ENCODE measurements at regions not wholly inside any gene's neighbourhood (a gene's known extent, or its start where the extent isn't known, plus 50 kb on each side); places are given as distances from the start of the nearest gene placed in this dataset.

GRCh38 chr7:53303781-53304180, 268.3 kb downstream of the POM121L12 start:
- H3K4me3 ChIP-seq = no peak overlapping the region
- no peak for ATAC-seq
- ChIA-PET POLR2A (no interaction called here), CTCF (no interaction called here)
- H3K4me2 ChIP-seq = no peak overlapping the region
- WGBS (ENCODE audit: missing lambda C conversion rate) = 5% methylated on average over 2 of the region's 2 CpGs
- H3K27ac ChIP-seq = no peak overlapping the region
- TF ChIP-seq, protein P1, sequence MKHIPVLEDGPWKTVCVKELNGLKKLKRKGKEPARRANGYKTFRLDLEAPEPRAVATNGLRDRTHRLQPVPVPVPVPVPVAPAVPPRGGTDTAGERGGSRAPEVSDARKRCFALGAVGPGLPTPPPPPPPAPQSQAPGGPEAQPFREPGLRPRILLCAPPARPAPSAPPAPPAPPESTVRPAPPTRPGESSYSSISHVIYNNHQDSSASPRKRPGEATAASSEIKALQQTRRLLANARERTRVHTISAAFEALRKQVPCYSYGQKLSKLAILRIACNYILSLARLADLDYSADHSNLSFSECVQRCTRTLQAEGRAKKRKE (CRISPR knock-in tag; IDR thresholded peaks at IDR 0.05; ENCODE audit: low read depth) = no peak
- TF ChIP-seq, protein P2, sequence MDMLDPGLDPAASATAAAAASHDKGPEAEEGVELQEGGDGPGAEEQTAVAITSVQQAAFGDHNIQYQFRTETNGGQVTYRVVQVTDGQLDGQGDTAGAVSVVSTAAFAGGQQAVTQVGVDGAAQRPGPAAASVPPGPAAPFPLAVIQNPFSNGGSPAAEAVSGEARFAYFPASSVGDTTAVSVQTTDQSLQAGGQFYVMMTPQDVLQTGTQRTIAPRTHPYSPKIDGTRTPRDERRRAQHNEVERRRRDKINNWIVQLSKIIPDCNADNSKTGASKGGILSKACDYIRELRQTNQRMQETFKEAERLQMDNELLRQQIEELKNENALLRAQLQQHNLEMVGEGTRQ (IDR thresholded peaks at IDR 0.05) = no peak
- TF ChIP-seq FOXS1 (CRISPR knock-in tag; IDR thresholded peaks at IDR 0.05) = no peak
- no peak for TF ChIP-seq RNF2 (IDR thresholded peaks at IDR 0.05; ENCODE audit: borderline replicate concordance, low read depth)
- no peak for TF ChIP-seq MYC (IDR thresholded peaks at IDR 0.05; ENCODE audit: borderline replicate concordance, low read length)
- no peak for TF ChIP-seq REST (IDR thresholded peaks at IDR 0.05)
- TF ChIP-seq CEBPB (IDR thresholded peaks at IDR 0.05) = no peak
- TF ChIP-seq PHF8 (IDR thresholded peaks at IDR 0.05; ENCODE audit: borderline replicate concordance, low read depth) = no peak
- TF ChIP-seq MAFK (IDR thresholded peaks at IDR 0.05; ENCODE audit: partially characterized antibody) = no peak
- no peak for TF ChIP-seq HOXA7 (CRISPR knock-in tag; IDR thresholded peaks at IDR 0.05)
- TF ChIP-seq RFX5 (IDR thresholded peaks at IDR 0.05) = no peak
- TF ChIP-seq RARB (CRISPR knock-in tag; IDR thresholded peaks at IDR 0.05) = no peak
- H3K4me1 ChIP-seq = no peaks in the 10 kb centered on the region
- H3K9me3 ChIP-seq = no peaks in the 10 kb centered on the region
- no peak for FAIRE-seq
- no peak for DNase-seq (ENCODE audit: low read depth in 1 of 2, low spot score in 1 of 2)

- TF ChIP-seq NFE2L2 (conservative IDR thresholded peaks at IDR 0.05; ENCODE audit: low read length) (no peak), NPAS2 (CRISPR knock-in tag; IDR thresholded peaks at IDR 0.05; ENCODE audit: borderline replicate concordance) (no peak), JUN (IDR thresholded peaks at IDR 0.05) (no peak), CHD4 (IDR thresholded peaks at IDR 0.05; ENCODE audit: borderline replicate concordance) (no peak), FOSB (CRISPR knock-in tag; IDR thresholded peaks at IDR 0.05) (no peak), HOXB13 (CRISPR knock-in tag; IDR thresholded peaks at IDR 0.05; ENCODE audit: low read depth) (no peak), MAZ (IDR thresholded peaks at IDR 0.05; ENCODE audit: borderline replicate concordance, low read depth, low read length) (no peak), ZC3H11A (IDR thresholded peaks at IDR 0.05) (no peak), ZFP36 (IDR thresholded peaks at IDR 0.05; ENCODE audit: borderline replicate concordance, partially characterized antibody) (no peak), RCOR1 (IDR thresholded peaks at IDR 0.05; ENCODE audit: low read depth, low read length) (no peak), FOSL2 (IDR thresholded peaks at IDR 0.05) (no peak), FOSL2 (CRISPR knock-in tag; IDR thresholded peaks at IDR 0.05) (no peak), CBX2 (IDR thresholded peaks at IDR 0.05; ENCODE audit: borderline replicate concordance, low read depth) (no peak), RFX5 (IDR thresholded peaks at IDR 0.05) (no peak)
- TF ChIP-seq, protein P3, sequence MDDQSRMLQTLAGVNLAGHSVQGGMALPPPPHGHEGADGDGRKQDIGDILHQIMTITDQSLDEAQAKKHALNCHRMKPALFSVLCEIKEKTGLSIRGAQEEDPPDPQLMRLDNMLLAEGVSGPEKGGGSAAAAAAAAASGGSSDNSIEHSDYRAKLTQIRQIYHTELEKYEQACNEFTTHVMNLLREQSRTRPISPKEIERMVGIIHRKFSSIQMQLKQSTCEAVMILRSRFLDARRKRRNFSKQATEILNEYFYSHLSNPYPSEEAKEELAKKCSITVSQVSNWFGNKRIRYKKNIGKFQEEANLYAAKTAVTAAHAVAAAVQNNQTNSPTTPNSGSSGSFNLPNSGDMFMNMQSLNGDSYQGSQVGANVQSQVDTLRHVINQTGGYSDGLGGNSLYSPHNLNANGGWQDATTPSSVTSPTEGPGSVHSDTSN (IDR thresholded peaks at IDR 0.05) = no peak
- TF ChIP-seq, protein P1 (CRISPR knock-in tag; IDR thresholded peaks at IDR 0.05; ENCODE audit: low read depth) = no peak
- TF ChIP-seq, protein P2 (IDR thresholded peaks at IDR 0.05) = no peak
- TF ChIP-seq, protein P4, sequence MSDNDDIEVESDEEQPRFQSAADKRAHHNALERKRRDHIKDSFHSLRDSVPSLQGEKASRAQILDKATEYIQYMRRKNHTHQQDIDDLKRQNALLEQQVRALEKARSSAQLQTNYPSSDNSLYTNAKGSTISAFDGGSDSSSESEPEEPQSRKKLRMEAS (IDR thresholded peaks at IDR 0.05) = no peak
- H3K27ac ChIP-seq = no peak overlapping the region
- no peak for FAIRE-seq
- no peak overlapping the region for H3K4me3 ChIP-seq
- DNase-seq (ENCODE audit: low read depth in 1 of 2, low spot score in 1 of 2) = no peak
- no peaks in the 10 kb centered on the region for H3K9me3 ChIP-seq
- POLR2A ChIA-PET = no interaction called here
- no peak overlapping the region for H3K4me2 ChIP-seq
- ATAC-seq = no peak
- CTCF ChIA-PET = no interaction called here
- 13% methylated on average over 3 of the region's 3 CpGs for WGBS (ENCODE audit: missing lambda C conversion rate)
- no peaks in the 10 kb centered on the region for H3K4me1 ChIP-seq
Observed at GRCh38 chr7:53306846-53307245, 271.4 kb downstream of the POM121L12 start.
